Cardiac fibroblast (primary cell): ENCODE measurements at regions not wholly inside any gene's neighbourhood (a gene's known extent, or its start where the extent isn't known, plus 50 kb on each side); places are given as distances from the start of the nearest gene placed in this dataset.
A peak's percentile ranks its signal among the peaks of the same experiment; 100 is the strongest.

ENCODE experiments used
- DNase-seq, 2 donors: peaks; one replicate each; pipeline versions ENCODE4 v3.0.0 to v3.0.0-alpha.2; 2010; ENCODE audit warnings: low read depth in 2 of 2
- H3K4me3 ChIP-seq, 2 donors: replicated peaks in 1 of 2; 1 replicate in 1 of 2; 2 replicates in 1 of 2; pipeline ENCODE4 v1.5.1; 2011; ENCODE audit warnings: low read depth in 2 of 2, low read length in 2 of 2, mild to moderate bottlenecking in 2 of 2, moderate library complexity in 1 of 2
- CTCF ChIP-seq: IDR thresholded peaks from one replicate; pipeline ENCODE4 v1.5.1; 2011; ENCODE audit warnings: low read depth, mild to moderate bottlenecking, low read length, inconsistent platforms

- no peak for TF ChIP-seq CTCF
- no peak for DNase-seq
- no peak overlapping the region for H3K4me3 ChIP-seq
Observed at GRCh38 chr5:61767231-61768080, 435.4 kb downstream of the ZSWIM6 start.

- peak in 1 of 2 donors; percentile 3 for DNase-seq
Observed at GRCh38 chr5:61768692-61769281, 436.7 kb downstream of the ZSWIM6 start.

GRCh38 chr5:61771062-61771461 is 439.0 kb downstream of the ZSWIM6 start:
- no peak overlapping the region for H3K4me3 ChIP-seq
- no peak for TF ChIP-seq CTCF
- DNase-seq, result no peak

More at GRCh38 chr5:61768692-61769281, 436.7 kb downstream of the ZSWIM6 start:
- TF ChIP-seq CTCF, result peak; percentile 22
- H3K4me3 ChIP-seq, result no peak overlapping the region

DNA sequence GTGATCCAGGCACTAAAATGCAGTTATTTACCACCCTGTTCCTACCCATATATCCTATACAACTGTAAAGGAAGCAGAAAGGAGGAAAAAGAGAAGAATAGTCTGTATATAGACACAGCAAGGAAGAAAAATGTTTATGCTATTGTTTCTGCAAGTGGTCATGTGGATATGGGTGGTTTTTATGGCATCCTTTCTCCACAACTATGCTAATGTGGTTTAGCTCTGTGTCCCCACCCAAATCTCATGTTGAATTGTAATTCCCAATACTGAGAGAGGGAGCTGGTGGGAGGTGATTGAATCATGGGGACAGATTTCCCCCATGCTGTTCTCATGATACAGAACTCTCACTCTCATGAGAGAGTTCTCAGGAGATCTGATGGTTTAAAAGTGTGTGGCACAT is 439.8 kb downstream of the ZSWIM6 start:
- no peak for TF ChIP-seq CTCF
- no peak overlapping the region for H3K4me3 ChIP-seq
- no peak for DNase-seq

- no peak overlapping the region for H3K4me3 ChIP-seq
- TF ChIP-seq CTCF, result no peak
- no peak for DNase-seq
Observed at GRCh38 chr5:61775901-61776300, 443.8 kb downstream of the ZSWIM6 start.

- TF ChIP-seq CTCF, result no peak
- H3K4me3 ChIP-seq, result no peak overlapping the region
- no peak for DNase-seq
Observed at GRCh38 chr5:61777292-61777691, 445.2 kb downstream of the ZSWIM6 start.
